ENCODE measurements at regions not wholly inside any gene's neighbourhood (a gene's known extent, or its start where the extent isn't known, plus 50 kb on each side); places are given as distances from the start of the nearest gene placed in this dataset.

GRCh38 chr1:163544441-163544840, 222.7 kb downstream of the NUF2 start:
- no peak for TF ChIP-seq MAZ (IDR thresholded peaks at IDR 0.05; ENCODE audit: borderline replicate concordance, low read depth, low read length)
- TF ChIP-seq NFE2L2 (IDR thresholded peaks at IDR 0.05; ENCODE audit: low read depth, low read length): no peak
- no peak for TF ChIP-seq CEBPB (IDR thresholded peaks at IDR 0.05; ENCODE audit: low read depth, low read length)
- no peak for TF ChIP-seq RFX5 (IDR thresholded peaks at IDR 0.05; ENCODE audit: low read depth, low read length)
- no peak for TF ChIP-seq CTCF (conservative IDR thresholded peaks at IDR 0.05; ENCODE audit: low read depth, low read length)
- TF ChIP-seq RAD21 (IDR thresholded peaks at IDR 0.05; ENCODE audit: low read length): no peak
- no peak for TF ChIP-seq USF2 (IDR thresholded peaks at IDR 0.05; ENCODE audit: low read depth, low read length)
- TF ChIP-seq FOS (IDR thresholded peaks at IDR 0.05; ENCODE audit: low read depth, low read length): no peak
- no peak for TF ChIP-seq MXI1 (IDR thresholded peaks at IDR 0.05; ENCODE audit: borderline replicate concordance, low read depth, low read length)
- TF ChIP-seq POLR2A (IDR thresholded peaks at IDR 0.05; ENCODE audit: low read depth, low read length): no peak
- no peak for TF ChIP-seq SMC3 (IDR thresholded peaks at IDR 0.05; ENCODE audit: low read depth, low read length)
- TF ChIP-seq BHLHE40 (IDR thresholded peaks at IDR 0.05; ENCODE audit: low read depth, low read length): no peak
- no peak for TF ChIP-seq CHD1 (IDR thresholded peaks at IDR 0.05; ENCODE audit: low read depth, low read length)
- TF ChIP-seq RCOR1 (IDR thresholded peaks at IDR 0.05; ENCODE audit: insufficient replicate concordance, low read length): no peak
- TF ChIP-seq ELK1 (IDR thresholded peaks at IDR 0.05; ENCODE audit: borderline replicate concordance, low read depth, low read length): no peak
- TF ChIP-seq MAFK (IDR thresholded peaks at IDR 0.05; ENCODE audit: low read depth, low read length): no peak
- no peak overlapping the region for H2AK5ac ChIP-seq (ENCODE audit: low read depth, low read length)
- no peak overlapping the region for H3K56ac ChIP-seq (ENCODE audit: extremely low read depth, insufficient read depth, low read length)
- no peak overlapping the region for H3K18ac ChIP-seq (ENCODE audit: low read depth, low read length)
- H3K14ac ChIP-seq (replicated peaks; ENCODE audit: low read depth, low read length): no peak overlapping the region
- H4K8ac ChIP-seq (ENCODE audit: low read depth in 2 of 2, low read length in 2 of 2): no peak overlapping the region
- H3K27ac ChIP-seq (ENCODE audit: insufficient read depth, low read length): no peak overlapping the region
- H4K20me1 ChIP-seq (ENCODE audit: insufficient read depth, low read length): no peaks in the 10 kb centered on the region
- H2BK120ac ChIP-seq (ENCODE audit: low read depth, low read length): no peak overlapping the region
- H3K9ac ChIP-seq (ENCODE audit: low read depth, low read length): no peak overlapping the region
- H2AK9ac ChIP-seq (replicated peaks; ENCODE audit: low read depth, low read length, poor library complexity): no peak overlapping the region
- intact Hi-C loops (cut with micrococcal nuclease): no loop called here
- H2BK15ac ChIP-seq (ENCODE audit: low read depth, low read length): no peak overlapping the region
- no peak overlapping the region for H3K4me3 ChIP-seq (ENCODE audit: insufficient read depth, low read depth, low read length)
- no peaks in the 10 kb centered on the region for H3K36me3 ChIP-seq (ENCODE audit: control insufficient read depth, insufficient read depth, low read length)
- H4K91ac ChIP-seq (ENCODE audit: insufficient read depth, low read depth, low read length): no peak overlapping the region
- H3K79me1 ChIP-seq (ENCODE audit: low read depth in 1 of 2, low read length in 2 of 2): no peaks in the 10 kb centered on the region
- no peaks in the 10 kb centered on the region for H3K9me3 ChIP-seq (ENCODE audit: control insufficient read depth, insufficient read depth, low read length)
- no peak overlapping the region for H3K4ac ChIP-seq (ENCODE audit: low read depth, low read length)
- dilution Hi-C loops (cut with HindIII; ENCODE audit: low sequenced_read_pairs, unreplicated experiment): no loop called here
- no peak overlapping the region for H2AFZ ChIP-seq (replicated peaks; ENCODE audit: low read length, poor library complexity)
- no TSS peak for BruUV-seq (replicated peaks)
- H2BK20ac ChIP-seq (ENCODE audit: low read depth, low read length): no peak overlapping the region
- H3K23ac ChIP-seq (ENCODE audit: low read depth, low read length): no peak overlapping the region
- ATAC-seq (ENCODE audit: low read depth) (no peak), DNase-seq (no peak)
- no peak overlapping the region for H4K5ac ChIP-seq (ENCODE audit: low read depth, low read length)
- no peak overlapping the region for H3K4me2 ChIP-seq (ENCODE audit: low read depth, low read length)
- ChIA-PET POLR2A (ENCODE audit: unreplicated experiment) (no interaction called here), CTCF (interaction anchor here (1.9 kb wide), 1 partner anchor 16 kb away, joined by 6 read pairs; no protein-coding TSS in a partner anchor)
- H2BK5ac ChIP-seq (ENCODE audit: low read depth, low read length, poor library complexity, severe bottlenecking): no peak overlapping the region
- H3K27me3 ChIP-seq (ENCODE audit: control insufficient read depth, insufficient read depth, low read length): no peaks in the 10 kb centered on the region
- H3K9me1 ChIP-seq (ENCODE audit: insufficient read depth, low read length): no peaks in the 10 kb centered on the region
- no CpG with 5 or more reads among the region's 3 CpGs for WGBS, 2 experiments (ENCODE audit: extremely low coverage in 2 of 2, insufficient read length in 1 of 2)
- H3K4me1 ChIP-seq (ENCODE audit: control insufficient read depth, insufficient read depth, low read length): no peaks in the 10 kb centered on the region
- in situ Hi-C loops (cut with MboI; ENCODE audit: low sequenced_read_pairs): loop anchor here (25.0 kb wide), 1 partner anchor 1518 kb away; no protein-coding TSS in a partner anchor

Data from IMR-90 (cell line).